H9 (cell line): ENCODE measurements at regions not wholly inside any gene's neighbourhood (a gene's known extent, or its start where the extent isn't known, plus 50 kb on each side); places are given as distances from the start of the nearest gene placed in this dataset.

Source experiments
- DNase-seq: peaks from one replicate; pipeline ENCODE4 v3.0.0-alpha.2; 2017
- H2AFZ ChIP-seq: one replicate; pipeline ENCODE4 v1.6.1; 2013; ENCODE audit warnings: mild to moderate bottlenecking, low read length, control low read depth, moderate library complexity
- H2AK5ac ChIP-seq: 2 replicates; pipeline ENCODE4 v1.6.1; 2013; ENCODE audit warnings: low read length, control low read depth, mixed read lengths; ENCODE audit not compliant: insufficient read length
- H2BK120ac ChIP-seq: one replicate; pipeline ENCODE4 v1.6.1; 2013; ENCODE audit warnings: low read depth, mild to moderate bottlenecking, low read length, control low read depth, inconsistent platforms; ENCODE audit not compliant: poor library complexity, severe bottlenecking
- H2BK12ac ChIP-seq: 2 replicates; pipeline ENCODE4 v1.6.1; 2013; ENCODE audit warnings: low read length, control low read depth, mixed read lengths, low read depth; ENCODE audit not compliant: insufficient read length
- H2BK15ac ChIP-seq: 2 replicates; pipeline ENCODE4 v1.6.1; 2013; ENCODE audit warnings: low read depth, low read length, control low read depth
- H2BK20ac ChIP-seq: one replicate; pipeline ENCODE4 v1.6.1; 2013; ENCODE audit warnings: low read depth, mild to moderate bottlenecking, low read length, control low read depth, inconsistent platforms; ENCODE audit not compliant: poor library complexity, severe bottlenecking
- H2BK5ac ChIP-seq: 2 replicates; pipeline ENCODE4 v1.6.1; 2013; ENCODE audit warnings: low read length, control low read depth, mixed read lengths; ENCODE audit not compliant: insufficient read length
- H3K14ac ChIP-seq: 2 replicates; pipeline ENCODE4 v1.6.1; 2013; ENCODE audit warnings: low read length, control low read depth; ENCODE audit not compliant: insufficient read depth
- H3K18ac ChIP-seq: 2 replicates; pipeline ENCODE4 v1.6.1; 2013; ENCODE audit warnings: low read depth, mild to moderate bottlenecking, mixed read lengths, low read length, control low read depth; ENCODE audit not compliant: insufficient read length
- H3K23ac ChIP-seq: 2 replicates; pipeline ENCODE4 v1.6.1; 2013; ENCODE audit warnings: low read length, control low read depth, mixed read lengths, low read depth; ENCODE audit not compliant: insufficient read length
- H3K23me2 ChIP-seq: 2 replicates; pipeline ENCODE4 v1.6.1; 2013; ENCODE audit warnings: low read depth, mild to moderate bottlenecking, mixed read lengths, low read length, control low read depth; ENCODE audit not compliant: insufficient read length, poor library complexity, severe bottlenecking
- H3K27ac ChIP-seq: 2 replicates; pipeline ENCODE4 v1.5.1; 2013; ENCODE audit warnings: low read length, control low read depth, mixed read lengths, low read depth; ENCODE audit not compliant: insufficient read length
- H3K27me3 ChIP-seq: 2 replicates; pipeline ENCODE4 v1.6.1; 2013; ENCODE audit warnings: low read length, control low read depth, inconsistent platforms; ENCODE audit not compliant: insufficient read depth
- H3K4ac ChIP-seq: 2 replicates; pipeline ENCODE4 v1.6.1; 2013; ENCODE audit warnings: low read depth, mild to moderate bottlenecking, control low read depth, inconsistent platforms, low read length, moderate library complexity
- H3K4me1 ChIP-seq: 2 replicates; pipeline ENCODE4 v1.6.1; 2013; ENCODE audit warnings: low read length, control low read depth, inconsistent platforms; ENCODE audit not compliant: insufficient read depth
- H3K4me2 ChIP-seq: 2 replicates; pipeline ENCODE4 v1.6.1; 2013; ENCODE audit warnings: low read length, control low read depth, mixed read lengths; ENCODE audit not compliant: insufficient read length, insufficient read depth
- H3K56ac ChIP-seq: 2 replicates; pipeline ENCODE4 v1.6.1; 2013; ENCODE audit warnings: low read depth, mild to moderate bottlenecking, mixed read lengths, low read length, control low read depth; ENCODE audit not compliant: insufficient read length
- H3K79me1 ChIP-seq: 2 replicates; pipeline ENCODE4 v1.6.1; 2013; ENCODE audit warnings: low read depth, mild to moderate bottlenecking, moderate library complexity, low read length, control low read depth, inconsistent platforms; ENCODE audit not compliant: insufficient read depth, poor library complexity, severe bottlenecking
- H3K79me2 ChIP-seq: 2 replicates; pipeline ENCODE4 v1.6.1; 2013; ENCODE audit warnings: low read length, control low read depth, inconsistent platforms; ENCODE audit not compliant: insufficient read depth
- H3K9ac ChIP-seq: 2 replicates; pipeline ENCODE4 v1.6.1; 2013; ENCODE audit warnings: low read length, control low read depth, mixed read lengths; ENCODE audit not compliant: insufficient read length; ENCODE audit errors: extremely low read depth
- H3K9me3 ChIP-seq: one replicate; pipeline ENCODE4 v1.6.1; 2013; ENCODE audit warnings: low read depth, low read length, inconsistent platforms; ENCODE audit not compliant: control insufficient read depth
- H3T11ph ChIP-seq: one replicate; pipeline ENCODE4 v1.6.1; 2013; ENCODE audit warnings: mild to moderate bottlenecking, low read length, control low read depth, inconsistent platforms
- H4K20me1 ChIP-seq: one replicate; pipeline ENCODE4 v1.6.1; 2013; ENCODE audit not compliant: control insufficient read depth, insufficient read length, insufficient read depth
- H4K5ac ChIP-seq: 2 replicates; pipeline ENCODE4 v1.6.1; 2013; ENCODE audit warnings: low read depth, mild to moderate bottlenecking, mixed read lengths, low read length, control low read depth; ENCODE audit not compliant: insufficient read length
- H4K8ac ChIP-seq: replicated peaks from 2 replicates; pipeline ENCODE4 v1.6.1; 2013; ENCODE audit warnings: low read length, control low read depth, mixed read lengths, low read depth; ENCODE audit not compliant: insufficient read length
- H4K91ac ChIP-seq: 2 replicates; pipeline ENCODE4 v1.6.1; 2013; ENCODE audit warnings: low read depth, mild to moderate bottlenecking, moderate library complexity, mixed read lengths, low read length, control low read depth; ENCODE audit not compliant: insufficient read length
- H3K27ac Mint-ChIP-seq, 3 experiments: 2 replicates in 2 of 3; 3 replicates in 1 of 3; pipeline ENCODE4 v1.8.0; 2020 to 2021; ENCODE audit warnings: mixed read lengths in 3 of 3, mild to moderate bottlenecking in 1 of 3, moderate library complexity in 1 of 3
- H3K27me3 Mint-ChIP-seq: 2 replicates; pipeline ENCODE4 v1.8.0; 2021; ENCODE audit warnings: low read depth, mild to moderate bottlenecking, moderate library complexity, mixed read lengths
- H3K36me3 Mint-ChIP-seq, 3 experiments: 2 replicates in 2 of 3; 3 replicates in 1 of 3; pipeline ENCODE4 v1.8.0; 2020 to 2021; ENCODE audit warnings: low read depth in 3 of 3, mixed read lengths in 3 of 3; ENCODE audit not compliant: insufficient read depth in 1 of 3
- H3K4me1 Mint-ChIP-seq, 2 experiments: 2 replicates each; pipeline ENCODE4 v1.8.0; 2020; ENCODE audit warnings: mixed read lengths in 2 of 2
- H3K4me3 Mint-ChIP-seq, 2 experiments: 2 replicates in 1 of 2; 3 replicates in 1 of 2; pipeline ENCODE4 v1.8.0; 2020 to 2021; ENCODE audit warnings: mild to moderate bottlenecking in 2 of 2, mixed read lengths in 2 of 2, moderate library complexity in 1 of 2
- H3K9me3 Mint-ChIP-seq, 2 experiments: 2 replicates in 1 of 2; 3 replicates in 1 of 2; pipeline ENCODE4 v1.8.0; 2020; ENCODE audit warnings: mild to moderate bottlenecking in 2 of 2, mixed read lengths in 2 of 2, moderate library complexity in 1 of 2
- WGBS: extraction: QIAGEN DNeasy Blood & Tissue Kit; methylation state at CpG from one replicate; pipeline ENCODE4 v1.1.7; 2013; ENCODE audit warnings: missing lambda C conversion rate, low lambda C conversion rate, mixed read lengths; ENCODE audit not compliant: insufficient read length; ENCODE audit errors: extremely low coverage; 5-methylcytosine and 5-hydroxymethylcytosine counted together
- TF ChIP-seq, protein P1 (sequence below): fragments of 200-600 bp; sonication (generic); conservative IDR thresholded peaks from 3 replicates; pipeline ENCODE4 v1.8.0; 2021; ENCODE audit warnings: antibody characterized with exemption, mild to moderate bottlenecking

- DNase-seq, result no peak
- no peak overlapping the region for H2BK5ac ChIP-seq
- TF ChIP-seq, protein P1, sequence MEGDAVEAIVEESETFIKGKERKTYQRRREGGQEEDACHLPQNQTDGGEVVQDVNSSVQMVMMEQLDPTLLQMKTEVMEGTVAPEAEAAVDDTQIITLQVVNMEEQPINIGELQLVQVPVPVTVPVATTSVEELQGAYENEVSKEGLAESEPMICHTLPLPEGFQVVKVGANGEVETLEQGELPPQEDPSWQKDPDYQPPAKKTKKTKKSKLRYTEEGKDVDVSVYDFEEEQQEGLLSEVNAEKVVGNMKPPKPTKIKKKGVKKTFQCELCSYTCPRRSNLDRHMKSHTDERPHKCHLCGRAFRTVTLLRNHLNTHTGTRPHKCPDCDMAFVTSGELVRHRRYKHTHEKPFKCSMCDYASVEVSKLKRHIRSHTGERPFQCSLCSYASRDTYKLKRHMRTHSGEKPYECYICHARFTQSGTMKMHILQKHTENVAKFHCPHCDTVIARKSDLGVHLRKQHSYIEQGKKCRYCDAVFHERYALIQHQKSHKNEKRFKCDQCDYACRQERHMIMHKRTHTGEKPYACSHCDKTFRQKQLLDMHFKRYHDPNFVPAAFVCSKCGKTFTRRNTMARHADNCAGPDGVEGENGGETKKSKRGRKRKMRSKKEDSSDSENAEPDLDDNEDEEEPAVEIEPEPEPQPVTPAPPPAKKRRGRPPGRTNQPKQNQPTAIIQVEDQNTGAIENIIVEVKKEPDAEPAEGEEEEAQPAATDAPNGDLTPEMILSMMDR, result no peak
Observed at GRCh38 chr10:118128675-118129074, 81.9 kb upstream of the RAB11FIP2 start.

More at GRCh38 chr10:118128675-118129074, 81.9 kb upstream of the RAB11FIP2 start:
- Histone ChIP-seq H3K18ac (no peak overlapping the region), H3K27me3 (no peaks in the 10 kb centered on the region), H3K4me2 (no peak overlapping the region), H2BK120ac (no peak overlapping the region), H3K56ac (no peak overlapping the region), H3K23me2 (no peaks in the 10 kb centered on the region), H4K91ac (no peak overlapping the region), H3T11ph (no peak overlapping the region), H2BK15ac (no peak overlapping the region), H3K9me3 (no peaks in the 10 kb centered on the region), H4K8ac (no peak overlapping the region), H2AK5ac (no peak overlapping the region), H2BK20ac (no peak overlapping the region), H4K20me1 (no peaks in the 10 kb centered on the region), H3K79me1 (no peaks in the 10 kb centered on the region), H3K4ac (no peak overlapping the region), H3K23ac (no peak overlapping the region), H3K79me2 (no peaks in the 10 kb centered on the region), H3K27ac (no peak overlapping the region), H2AFZ (no peak overlapping the region), H2BK12ac (no peak overlapping the region), H4K5ac (no peak overlapping the region), H3K14ac (no peak overlapping the region), H3K9ac (no peak overlapping the region), H3K4me1 (no peaks in the 10 kb centered on the region)
- no CpG with 5 or more reads among the region's 2 CpGs for WGBS
- no peak overlapping the region for H3K4me3 Mint-ChIP-seq
- H3K27ac Mint-ChIP-seq, result no peak overlapping the region
- H3K36me3 Mint-ChIP-seq, result no peaks in the 10 kb centered on the region; a peak in 1 of 7 replicates
- H3K4me1 Mint-ChIP-seq, result peaks cover 11 to 12% of the 10 kb centered on the region in 2 experiments
- H3K9me3 Mint-ChIP-seq, result no peaks in the 10 kb centered on the region
- H3K27me3 Mint-ChIP-seq, result no peaks in the 10 kb centered on the region
